ENCODE measurements at regions not wholly inside any gene's neighbourhood (a gene's known extent, or its start where the extent isn't known, plus 50 kb on each side); places are given as distances from the start of the nearest gene placed in this dataset.

DNA sequence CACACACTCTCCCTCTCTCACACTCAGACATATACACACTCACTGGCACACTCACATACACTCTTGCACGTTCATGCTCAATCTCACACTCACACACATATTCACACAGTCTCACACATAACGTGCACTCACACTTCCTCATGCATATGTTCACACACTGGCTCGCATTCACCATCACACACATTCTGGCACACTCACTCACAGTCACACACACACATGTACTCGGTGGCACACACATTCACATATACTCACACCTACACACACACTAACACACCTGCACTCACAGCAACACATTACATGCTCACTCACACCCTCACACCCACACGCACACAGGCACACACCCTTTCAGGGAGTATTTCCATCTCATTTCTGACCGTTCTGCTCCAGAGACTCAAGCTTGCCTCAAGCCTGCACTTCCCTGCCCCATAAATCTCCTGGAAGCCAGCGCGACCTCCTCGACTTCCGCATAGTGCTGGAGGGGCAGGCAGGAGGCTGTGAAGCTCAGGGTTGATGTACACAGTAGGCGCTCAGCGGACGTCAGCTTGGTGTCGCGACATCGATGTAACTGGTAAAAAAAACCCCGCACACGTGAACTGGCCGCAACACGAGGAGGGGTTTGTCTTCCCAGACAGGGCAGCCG, 66.7 kb upstream of the FOXF1 start:
- ATAC-seq (no peak), DNase-seq (no peak)

- DNase-seq, result no peak
- no peak for ATAC-seq
These were observed 66.1 kb upstream of the FOXF1 start for GRCh38 chr16:86444261-86444660.

DNA sequence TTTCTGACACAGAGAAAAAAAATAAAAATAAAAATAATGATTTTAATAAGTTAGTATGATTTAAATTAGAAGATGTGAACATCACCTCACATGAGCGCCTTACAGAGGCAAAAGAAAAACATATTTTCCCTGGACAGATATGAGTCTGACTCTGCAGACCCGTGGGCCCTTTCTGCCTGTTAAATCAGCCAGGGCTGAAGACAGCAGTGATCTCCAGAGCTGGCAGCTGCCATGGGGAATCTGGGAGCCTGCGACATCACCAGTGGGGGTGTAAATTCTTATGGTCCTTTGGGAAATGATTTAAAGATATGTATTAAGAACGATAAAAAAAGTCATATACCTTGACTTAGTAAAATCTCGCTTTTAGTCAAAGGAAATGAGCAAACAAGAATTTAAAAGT, 65.7 kb upstream of the FOXF1 start:
- DNase-seq (no peak), ATAC-seq (no peak)

- DNase-seq (no peak), ATAC-seq (no peak)
These were observed 64.0 kb upstream of the FOXF1 start for GRCh38 chr16:86446279-86446678.

GRCh38 chr16:86447228-86447627, 63.1 kb upstream of the FOXF1 start:
- ATAC-seq (no peak), DNase-seq (no peak)

DNA sequence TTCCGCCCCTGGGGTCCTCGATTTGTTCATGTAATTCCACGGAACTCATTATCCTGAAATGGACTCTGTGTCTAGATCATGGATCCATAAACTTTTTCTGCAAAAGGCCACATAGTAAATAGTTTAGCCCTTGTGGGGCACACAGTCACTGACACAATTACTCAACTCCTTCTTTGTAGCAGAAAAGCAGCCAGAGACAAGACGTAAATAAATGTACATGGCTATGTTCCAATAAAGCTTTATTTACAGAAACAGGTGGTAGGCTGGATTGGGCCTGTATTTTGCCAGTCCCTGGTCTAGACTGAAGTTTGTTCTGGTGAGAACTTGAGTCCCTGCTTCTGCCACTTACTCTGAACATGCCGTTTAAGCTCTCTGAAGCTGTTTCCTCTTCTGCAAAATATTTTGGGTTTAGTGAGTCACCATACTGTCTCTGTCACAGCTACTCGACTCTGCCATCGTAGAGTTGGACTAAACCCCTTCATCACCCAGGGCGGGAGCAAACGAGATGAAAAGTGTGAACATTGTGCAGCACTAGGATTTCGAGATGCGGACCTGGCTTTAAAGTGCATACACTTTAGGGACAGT, 61.9 kb upstream of the FOXF1 start:
- DNase-seq, result no peak

GRCh38 chr16:86449446-86450095, 60.8 kb upstream of the FOXF1 start:
- no peak for DNase-seq

More for the DNA sequence above, 61.9 kb upstream of the FOXF1 start:
- no peak for ATAC-seq

GRCh38 chr16:86450691-86451090, 59.6 kb upstream of the FOXF1 start:
- ATAC-seq, result no peak

More at GRCh38 chr16:86449446-86450095, 60.8 kb upstream of the FOXF1 start:
- ATAC-seq, result no peak

DNA sequence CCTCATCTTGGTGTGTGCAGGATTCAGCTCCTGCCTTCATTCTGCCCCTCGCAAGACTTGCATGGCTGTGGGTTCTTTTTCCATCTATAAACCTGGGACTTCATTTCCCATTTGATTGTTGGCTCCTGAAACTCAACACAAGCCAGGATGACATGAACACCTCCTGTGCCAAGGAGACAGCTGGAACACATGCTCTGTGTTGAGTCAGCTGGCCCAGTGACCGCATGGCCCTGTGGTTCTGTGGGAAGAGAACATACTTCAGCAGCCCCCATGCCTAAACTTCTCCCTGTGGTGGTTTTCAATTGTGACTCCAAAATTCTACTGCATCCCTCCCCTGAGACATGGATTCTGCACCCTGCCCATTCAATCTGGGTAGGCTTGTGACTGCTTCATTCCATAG, 57.9 kb upstream of the FOXF1 start:
- DNase-seq (no peak), ATAC-seq (no peak)

More at GRCh38 chr16:86450691-86451090, 59.6 kb upstream of the FOXF1 start:
- no peak for DNase-seq

DNA sequence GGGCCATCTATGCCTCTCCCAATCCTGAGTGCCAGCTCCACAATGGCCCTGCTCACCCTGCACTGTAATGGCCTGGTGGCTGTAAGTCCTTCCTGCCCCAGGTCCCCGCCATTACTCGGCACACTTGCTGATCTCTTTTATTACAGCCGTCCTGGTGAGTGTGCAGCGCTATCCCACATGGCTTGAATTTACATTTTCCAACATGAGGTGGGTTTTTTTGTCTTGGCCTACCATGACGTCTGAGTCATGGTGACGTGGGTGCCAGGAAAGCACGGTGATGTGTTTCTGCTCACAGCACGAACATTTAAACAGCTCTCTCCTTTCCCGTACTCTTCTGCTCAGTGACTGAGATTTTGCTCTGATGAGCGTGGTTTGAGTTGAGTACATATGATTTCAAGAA, 55.2 kb upstream of the FOXF1 start:
- ATAC-seq (no peak), DNase-seq (no peak)

- no peak for ATAC-seq
- DNase-seq, result no peak
These were observed 54.7 kb upstream of the FOXF1 start for GRCh38 chr16:86455640-86456039.

DNA sequence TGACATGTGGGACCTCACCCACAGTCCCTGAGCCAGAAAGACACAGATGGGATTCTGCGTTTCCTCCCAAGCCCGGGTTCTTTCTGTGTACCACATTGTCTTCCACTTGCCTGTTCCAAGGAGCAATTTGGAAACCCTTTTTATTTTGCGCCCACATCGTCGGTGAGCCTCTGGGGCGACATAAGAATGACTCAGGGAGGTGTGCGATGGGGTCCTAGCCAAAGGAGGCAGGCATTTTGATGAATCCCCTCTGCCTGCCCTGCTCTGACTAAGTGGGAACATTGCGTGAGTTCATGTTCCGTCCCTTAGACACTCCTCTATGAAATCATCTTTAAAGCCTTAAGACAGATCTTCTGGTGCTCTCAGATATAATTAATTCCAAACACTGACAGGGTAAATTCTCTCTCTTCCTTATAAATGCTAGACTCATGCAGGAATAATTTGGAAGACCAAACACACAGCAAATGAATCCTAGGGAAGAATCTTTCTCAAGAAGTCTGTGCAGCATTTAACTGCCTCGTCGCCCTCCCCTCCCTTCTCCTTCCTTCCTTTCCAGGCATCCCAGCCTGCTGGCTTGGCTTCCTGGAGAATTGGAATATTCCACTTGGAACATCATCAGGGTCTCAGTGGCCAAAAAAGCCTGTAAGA, 52.7 kb upstream of the FOXF1 start:
- no peak for DNase-seq
- ATAC-seq, result no peak

GRCh38 chr16:86458149-86458777, 52.1 kb upstream of the FOXF1 start:
- DNase-seq (no peak), ATAC-seq (no peak)

GRCh38 chr16:86459266-86459665, 51.1 kb upstream of the FOXF1 start:
- no peak for DNase-seq

More at GRCh38 chr16:86459266-86459665, 51.1 kb upstream of the FOXF1 start:
- no peak for ATAC-seq
